ENCODE measurements at regions not wholly inside any gene's neighbourhood (a gene's known extent, or its start where the extent isn't known, plus 50 kb on each side); places are given as distances from the start of the nearest gene placed in this dataset.
"Not testable (repeated sequence)": the region's sequence is repeated elsewhere in the genome, so short reads cannot be mapped to it uniquely, and the experiment has no call there.

- CTCF ChIA-PET = interaction anchor here (0.6 kb wide), 1 partner anchor 34 kb away, joined by 3 read pairs; no protein-coding TSS in a partner anchor
- intact Hi-C loops (cut with micrococcal nuclease) = no loop called here
- H3K4me3 Mint-ChIP-seq = no peak overlapping the region
- no peak for DNase-seq
- H3K4me1 Mint-ChIP-seq (ENCODE audit: low read depth) = no peaks in the 10 kb centered on the region
- H3K27ac Mint-ChIP-seq = no peak overlapping the region
- peaks cover 20% of the 10 kb centered on the region for H3K9me3 Mint-ChIP-seq
- POLR2A ChIA-PET = no interaction called here
- no peaks in the 10 kb centered on the region for H3K36me3 Mint-ChIP-seq
- H3K27me3 Mint-ChIP-seq = peaks cover 2% of the 10 kb centered on the region
Observed at GRCh38 chr15:24857763-24858162, 97.0 kb upstream of the SNRPN start.

GRCh38 chr15:24858183-24858582 is 96.6 kb upstream of the SNRPN start:
- H3K4me3 Mint-ChIP-seq; H3K36me3 Mint-ChIP-seq; intact Hi-C loops (cut with micrococcal nuclease); H3K27ac Mint-ChIP-seq; H3K27me3 Mint-ChIP-seq; POLR2A ChIA-PET; H3K4me1 Mint-ChIP-seq (ENCODE audit: low read depth); DNase-seq: not testable (repeated sequence)
- CTCF ChIA-PET = interaction anchor here (0.6 kb wide), 1 partner anchor 34 kb away, joined by 3 read pairs; no protein-coding TSS in a partner anchor
- peaks cover 21% of the 10 kb centered on the region for H3K9me3 Mint-ChIP-seq

GRCh38 chr15:24858737-24859601 is 95.8 kb upstream of the SNRPN start:
- POLR2A ChIA-PET = no interaction called here
- intact Hi-C loops (cut with micrococcal nuclease) = no loop called here
- CTCF ChIA-PET = no interaction called here
- Mint-ChIP-seq H3K27me3 (peaks cover 2% of the 10 kb centered on the region), H3K36me3 (no peaks in the 10 kb centered on the region), H3K27ac (no peak overlapping the region), H3K4me1 (ENCODE audit: low read depth) (no peaks in the 10 kb centered on the region), H3K4me3 (no peak overlapping the region), H3K9me3 (peaks cover 21% of the 10 kb centered on the region)
- no peak for DNase-seq

GRCh38 chr15:24861014-24861690 is 93.6 kb upstream of the SNRPN start:
- no peaks in the 10 kb centered on the region for H3K4me1 Mint-ChIP-seq (ENCODE audit: low read depth)
- H3K9me3 Mint-ChIP-seq = peaks cover 19% of the 10 kb centered on the region
- no peak for DNase-seq
- H3K4me3 Mint-ChIP-seq = no peak overlapping the region
- H3K27me3 Mint-ChIP-seq = peaks cover 2% of the 10 kb centered on the region
- ChIA-PET POLR2A (no interaction called here), CTCF (no interaction called here)
- H3K27ac Mint-ChIP-seq = no peak overlapping the region
- no peaks in the 10 kb centered on the region for H3K36me3 Mint-ChIP-seq
- intact Hi-C loops (cut with micrococcal nuclease) = no loop called here

- Mint-ChIP-seq H3K4me1 (ENCODE audit: low read depth) (no peaks in the 10 kb centered on the region), H3K36me3 (no peaks in the 10 kb centered on the region), H3K27me3 (peaks cover 2% of the 10 kb centered on the region), H3K27ac (no peak overlapping the region), H3K4me3 (no peak overlapping the region), H3K9me3 (peaks cover 18% of the 10 kb centered on the region)
- intact Hi-C loops (cut with micrococcal nuclease) = no loop called here
- no peak for DNase-seq
- ChIA-PET CTCF (no interaction called here), POLR2A (no interaction called here)
Observed at GRCh38 chr15:24862726-24863521, 91.9 kb upstream of the SNRPN start.

- Mint-ChIP-seq H3K36me3 (no peaks in the 10 kb centered on the region), H3K27me3 (no peaks in the 10 kb centered on the region), H3K4me3 (no peak overlapping the region), H3K4me1 (ENCODE audit: low read depth) (no peaks in the 10 kb centered on the region), H3K9me3 (peaks cover 13% of the 10 kb centered on the region), H3K27ac (no peak overlapping the region)
- CTCF ChIA-PET = no interaction called here
- POLR2A ChIA-PET = no interaction called here
- intact Hi-C loops (cut with micrococcal nuclease) = no loop called here
- DNase-seq = no peak
Observed at GRCh38 chr15:24865303-24865702, 89.5 kb upstream of the SNRPN start.

- ChIA-PET POLR2A (no interaction called here), CTCF (interaction anchor here (0.6 kb wide), 1 partner anchor 1058 kb away, joined by 4 read pairs; no protein-coding TSS in a partner anchor)
- no peak overlapping the region for H3K4me3 Mint-ChIP-seq
- H3K36me3 Mint-ChIP-seq = peaks cover 3% of the 10 kb centered on the region
- DNase-seq = no peak
- no peak overlapping the region for H3K27ac Mint-ChIP-seq
- intact Hi-C loops (cut with micrococcal nuclease) = no loop called here
- H3K4me1 Mint-ChIP-seq (ENCODE audit: low read depth) = no peaks in the 10 kb centered on the region
- peaks cover 2% of the 10 kb centered on the region for H3K27me3 Mint-ChIP-seq
- H3K9me3 Mint-ChIP-seq = peaks cover 28% of the 10 kb centered on the region
Observed at GRCh38 chr15:24877174-24877573, 77.6 kb upstream of the SNRPN start.

GRCh38 chr15:24878153-24878552 is 76.6 kb upstream of the SNRPN start:
- ChIA-PET CTCF (no interaction called here), POLR2A (no interaction called here)
- DNase-seq = no peak
- intact Hi-C loops (cut with micrococcal nuclease) = no loop called here
- peaks cover 2% of the 10 kb centered on the region for H3K27me3 Mint-ChIP-seq
- no peak overlapping the region for H3K4me3 Mint-ChIP-seq
- H3K9me3 Mint-ChIP-seq = peaks cover 25% of the 10 kb centered on the region
- no peak overlapping the region for H3K27ac Mint-ChIP-seq
- H3K4me1 Mint-ChIP-seq (ENCODE audit: low read depth) = no peaks in the 10 kb centered on the region
- H3K36me3 Mint-ChIP-seq = peaks cover 3% of the 10 kb centered on the region

GRCh38 chr15:24879492-24879891 is 75.3 kb upstream of the SNRPN start:
- intact Hi-C loops (cut with micrococcal nuclease) = no loop called here

GRCh38 chr15:24880663-24881062 is 74.1 kb upstream of the SNRPN start:
- no peaks in the 10 kb centered on the region for H3K4me1 Mint-ChIP-seq (ENCODE audit: low read depth)
- ChIA-PET POLR2A (no interaction called here), CTCF (no interaction called here)
- peaks cover 3% of the 10 kb centered on the region for H3K36me3 Mint-ChIP-seq
- H3K4me3 Mint-ChIP-seq = no peak overlapping the region
- H3K27me3 Mint-ChIP-seq = no peaks in the 10 kb centered on the region
- intact Hi-C loops (cut with micrococcal nuclease) = no loop called here
- no peak overlapping the region for H3K27ac Mint-ChIP-seq
- no peak for DNase-seq
- H3K9me3 Mint-ChIP-seq = peaks cover 18% of the 10 kb centered on the region

More at GRCh38 chr15:24879492-24879891, 75.3 kb upstream of the SNRPN start:
- H3K27ac Mint-ChIP-seq = no peak overlapping the region
- H3K4me3 Mint-ChIP-seq = no peak overlapping the region
- H3K9me3 Mint-ChIP-seq = peaks cover 22% of the 10 kb centered on the region
- DNase-seq = no peak
- no peaks in the 10 kb centered on the region for H3K4me1 Mint-ChIP-seq (ENCODE audit: low read depth)
- H3K27me3 Mint-ChIP-seq = no peaks in the 10 kb centered on the region
- ChIA-PET CTCF (no interaction called here), POLR2A (no interaction called here)
- H3K36me3 Mint-ChIP-seq = peaks cover 3% of the 10 kb centered on the region

GRCh38 chr15:24886538-24886937 is 68.2 kb upstream of the SNRPN start:
- DNase-seq = no peak
- Mint-ChIP-seq H3K27ac (no peak overlapping the region), H3K4me3 (no peak overlapping the region), H3K36me3 (no peaks in the 10 kb centered on the region), H3K9me3 (peaks cover 11% of the 10 kb centered on the region), H3K4me1 (ENCODE audit: low read depth) (no peaks in the 10 kb centered on the region), H3K27me3 (no peaks in the 10 kb centered on the region)
- CTCF ChIA-PET = interaction anchor here (0.6 kb wide), 1 partner anchor 36 kb away, joined by 3 read pairs; no protein-coding TSS in a partner anchor
- POLR2A ChIA-PET = no interaction called here
- intact Hi-C loops (cut with micrococcal nuclease) = no loop called here

- intact Hi-C loops (cut with micrococcal nuclease) = no loop called here
- H3K4me3 Mint-ChIP-seq = no peak overlapping the region
- no peak for DNase-seq
- CTCF ChIA-PET = no interaction called here
- H3K36me3 Mint-ChIP-seq = no peaks in the 10 kb centered on the region
- H3K4me1 Mint-ChIP-seq (ENCODE audit: low read depth) = no peaks in the 10 kb centered on the region
- H3K27ac Mint-ChIP-seq = no peak overlapping the region
- H3K9me3 Mint-ChIP-seq = peaks cover 33% of the 10 kb centered on the region
- POLR2A ChIA-PET = interaction anchor here (0.7 kb wide), 1 partner anchor 84 kb away, joined by 3 read pairs; no protein-coding TSS in a partner anchor
- no peaks in the 10 kb centered on the region for H3K27me3 Mint-ChIP-seq
Observed at GRCh38 chr15:24898715-24899272, 56.0 kb upstream of the SNRPN start.

Data from activated CD4-positive, alpha-beta memory T cell treated with anti-CD3 and anti-CD28 coated beads for 36 hours (primary cell).